ENCODE measurements at regions not wholly inside any gene's neighbourhood (a gene's known extent, or its start where the extent isn't known, plus 50 kb on each side); places are given as distances from the start of the nearest gene placed in this dataset.

GRCh38 chr18:7438646-7439045 is 128.5 kb upstream of the PTPRM start:
- H3K4me3 ChIP-seq = no peak overlapping the region
- no peak overlapping the region for H3K27ac ChIP-seq
- intact Hi-C loops (cut with DNase I; ENCODE audit: low total_unique reads) = no loop called here
- H3K9me3 ChIP-seq = no peaks in the 10 kb centered on the region
- no peaks in the 10 kb centered on the region for H3K27me3 ChIP-seq
- no peak for DNase-seq
- TF ChIP-seq, protein P1, sequence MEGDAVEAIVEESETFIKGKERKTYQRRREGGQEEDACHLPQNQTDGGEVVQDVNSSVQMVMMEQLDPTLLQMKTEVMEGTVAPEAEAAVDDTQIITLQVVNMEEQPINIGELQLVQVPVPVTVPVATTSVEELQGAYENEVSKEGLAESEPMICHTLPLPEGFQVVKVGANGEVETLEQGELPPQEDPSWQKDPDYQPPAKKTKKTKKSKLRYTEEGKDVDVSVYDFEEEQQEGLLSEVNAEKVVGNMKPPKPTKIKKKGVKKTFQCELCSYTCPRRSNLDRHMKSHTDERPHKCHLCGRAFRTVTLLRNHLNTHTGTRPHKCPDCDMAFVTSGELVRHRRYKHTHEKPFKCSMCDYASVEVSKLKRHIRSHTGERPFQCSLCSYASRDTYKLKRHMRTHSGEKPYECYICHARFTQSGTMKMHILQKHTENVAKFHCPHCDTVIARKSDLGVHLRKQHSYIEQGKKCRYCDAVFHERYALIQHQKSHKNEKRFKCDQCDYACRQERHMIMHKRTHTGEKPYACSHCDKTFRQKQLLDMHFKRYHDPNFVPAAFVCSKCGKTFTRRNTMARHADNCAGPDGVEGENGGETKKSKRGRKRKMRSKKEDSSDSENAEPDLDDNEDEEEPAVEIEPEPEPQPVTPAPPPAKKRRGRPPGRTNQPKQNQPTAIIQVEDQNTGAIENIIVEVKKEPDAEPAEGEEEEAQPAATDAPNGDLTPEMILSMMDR (IDR thresholded peaks at IDR 0.05) = no peak
- no peaks in the 10 kb centered on the region for H3K4me1 ChIP-seq
- H3K36me3 ChIP-seq = no peaks in the 10 kb centered on the region

DNA sequence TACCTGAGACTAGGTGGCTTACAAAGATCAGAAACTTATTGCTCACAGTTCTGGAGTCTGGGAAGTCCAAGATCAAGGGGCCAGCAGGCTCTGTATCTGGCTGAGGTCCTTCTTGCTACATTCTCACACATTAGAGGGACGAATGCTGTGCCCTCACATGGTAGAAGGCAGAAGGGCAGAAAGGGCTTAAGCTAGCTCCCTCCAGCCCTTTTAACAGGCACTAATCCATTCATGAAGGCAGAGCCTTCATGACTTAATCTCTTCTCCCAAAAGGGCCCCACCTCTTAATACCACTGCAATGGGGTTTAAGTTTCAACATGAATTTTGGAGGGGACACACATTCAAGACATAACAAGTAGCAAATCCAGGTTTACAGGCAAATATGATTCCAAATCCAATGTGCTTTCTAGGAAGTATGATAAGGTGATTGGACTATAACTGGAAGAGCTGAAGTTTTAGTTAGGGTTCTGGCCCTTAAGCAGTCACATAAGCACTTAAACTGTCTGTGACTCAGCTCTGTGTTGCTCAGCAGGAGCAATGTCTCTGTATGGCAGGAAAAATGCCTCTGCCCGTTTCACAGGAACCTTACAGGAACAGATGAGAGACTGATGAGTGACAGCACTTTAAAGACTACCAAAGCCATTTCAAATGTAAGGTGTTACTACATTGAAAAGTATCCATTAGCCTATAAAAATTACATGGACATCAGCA is 119.6 kb upstream of the PTPRM start:
- no peak overlapping the region for H3K4me3 ChIP-seq
- no peaks in the 10 kb centered on the region for H3K4me1 ChIP-seq
- no peaks in the 10 kb centered on the region for H3K27me3 ChIP-seq
- no peak overlapping the region for H3K27ac ChIP-seq
- intact Hi-C loops (cut with DNase I; ENCODE audit: low total_unique reads) = no loop called here
- no peak for DNase-seq
- TF ChIP-seq, protein P1 (IDR thresholded peaks at IDR 0.05) = no peak
- H3K36me3 ChIP-seq = no peaks in the 10 kb centered on the region
- no peaks in the 10 kb centered on the region for H3K9me3 ChIP-seq

DNA sequence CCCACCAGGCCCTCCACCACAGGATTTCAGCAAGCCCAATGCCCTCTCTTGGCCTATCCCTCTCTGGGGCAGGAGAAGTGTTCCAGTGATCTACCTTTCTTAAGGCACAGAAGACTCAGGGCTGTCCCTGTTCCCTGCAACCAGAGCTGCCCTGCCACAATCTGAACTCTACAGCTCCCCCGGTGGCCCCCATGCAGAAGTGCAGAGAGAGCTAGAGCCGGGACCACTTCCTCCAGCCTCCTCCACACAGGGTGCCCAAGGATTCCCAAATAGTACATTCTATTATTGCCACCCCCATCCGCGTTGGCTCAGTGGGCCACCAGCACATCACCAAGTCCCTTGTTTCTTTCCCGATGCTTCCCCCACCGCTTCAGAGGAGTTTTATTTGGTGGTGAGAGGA is 114.8 kb upstream of the PTPRM start:
- TF ChIP-seq, protein P1 (IDR thresholded peaks at IDR 0.05) = peak; percentile 35 to 51
- intact Hi-C loops (cut with DNase I; ENCODE audit: low total_unique reads) = no loop called here
- Histone ChIP-seq H3K9me3 (no peaks in the 10 kb centered on the region), H3K36me3 (no peaks in the 10 kb centered on the region), H3K4me1 (no peaks in the 10 kb centered on the region), H3K27me3 (no peaks in the 10 kb centered on the region), H3K27ac (no peak overlapping the region), H3K4me3 (no peak overlapping the region)
- peak in 1 of 2 donors; percentile 28 for DNase-seq

GRCh38 chr18:7454429-7454828 is 112.7 kb upstream of the PTPRM start:
- DNase-seq = no peak
- H3K27ac ChIP-seq = no peak overlapping the region
- no peaks in the 10 kb centered on the region for H3K27me3 ChIP-seq
- H3K9me3 ChIP-seq = no peaks in the 10 kb centered on the region
- no peaks in the 10 kb centered on the region for H3K36me3 ChIP-seq
- TF ChIP-seq, protein P1 (IDR thresholded peaks at IDR 0.05) = no peak
- H3K4me3 ChIP-seq = no peak overlapping the region
- no peaks in the 10 kb centered on the region for H3K4me1 ChIP-seq
- intact Hi-C loops (cut with DNase I; ENCODE audit: low total_unique reads) = no loop called here

- intact Hi-C loops (cut with DNase I; ENCODE audit: low total_unique reads) = no loop called here
- DNase-seq = no peak
- Histone ChIP-seq H3K9me3 (no peaks in the 10 kb centered on the region), H3K27ac (no peak overlapping the region), H3K4me1 (peaks cover 0 to 6% (median 2%) of the 10 kb centered on the region in 4 donors), H3K36me3 (no peaks in the 10 kb centered on the region), H3K4me3 (no peak overlapping the region), H3K27me3 (no peaks in the 10 kb centered on the region)
- TF ChIP-seq, protein P1 (IDR thresholded peaks at IDR 0.05) = no peak
These were observed 110.7 kb upstream of the PTPRM start for GRCh38 chr18:7456376-7456775.

Data from tibial artery (tissue), 4 donors.